ENCODE measurements at regions not wholly inside any gene's neighbourhood (a gene's known extent, or its start where the extent isn't known, plus 50 kb on each side); places are given as distances from the start of the nearest gene placed in this dataset.

DNA sequence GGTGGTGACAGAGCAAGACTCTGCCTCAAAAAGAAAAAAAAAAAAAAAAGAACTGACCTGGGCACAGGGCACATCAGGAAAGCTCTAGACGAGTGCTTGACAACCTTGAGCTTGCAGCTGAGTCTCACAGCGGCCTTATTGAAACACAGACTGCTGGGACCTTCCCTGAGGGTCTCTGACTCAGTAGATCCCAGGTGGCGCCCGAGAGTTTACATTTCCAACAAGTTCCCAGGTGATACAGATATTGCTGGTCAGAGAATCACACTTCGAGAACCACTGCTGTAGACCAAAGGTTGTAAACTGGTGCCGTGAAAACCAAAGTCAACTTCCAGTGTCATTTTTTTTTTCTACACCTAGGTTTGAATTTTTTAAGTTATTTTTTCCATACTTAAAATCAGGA lies 573.2 kb upstream of the MDFIC2 start:
- no peaks in the 10 kb centered on the region for H3K36me3 ChIP-seq (ENCODE audit: insufficient read depth, low read length, poor library complexity, severe bottlenecking)
- BruUV-seq (replicated peaks), result no TSS peak
- DNase-seq (ENCODE audit: low spot score), result no peak
- intact Hi-C loops (cut with micrococcal nuclease; ENCODE audit: unreplicated experiment), result no loop called here
- no peaks in the 10 kb centered on the region for H3K4me1 ChIP-seq (ENCODE audit: insufficient read depth, low read length, poor library complexity, severe bottlenecking)
- POLR2A ChIA-PET (ENCODE audit: low non-redundant PET), result no interaction called here
- H3K27me3 ChIP-seq (replicated peaks; ENCODE audit: insufficient read depth, low read depth, low read length, poor library complexity), result no peaks in the 10 kb centered on the region
- CTCF ChIA-PET, result no interaction called here
- no peak for TF ChIP-seq CTCF (conservative IDR thresholded peaks at IDR 0.05; ENCODE audit: low read depth, low read length)
- TF ChIP-seq EZH2 (IDR thresholded peaks at IDR 0.05; ENCODE audit: borderline replicate concordance, low read depth, low read length, poor library complexity, severe bottlenecking), result no peak
- no peak overlapping the region for H3K4me3 ChIP-seq (ENCODE audit: low read depth, low read length, poor library complexity, severe bottlenecking)
- H3K27ac ChIP-seq (ENCODE audit: low read depth, low read length, poor library complexity, severe bottlenecking), result no peak overlapping the region
- no peaks in the 10 kb centered on the region for H3K9me3 ChIP-seq (ENCODE audit: low read depth, low read length, poor library complexity, severe bottlenecking)

DNA sequence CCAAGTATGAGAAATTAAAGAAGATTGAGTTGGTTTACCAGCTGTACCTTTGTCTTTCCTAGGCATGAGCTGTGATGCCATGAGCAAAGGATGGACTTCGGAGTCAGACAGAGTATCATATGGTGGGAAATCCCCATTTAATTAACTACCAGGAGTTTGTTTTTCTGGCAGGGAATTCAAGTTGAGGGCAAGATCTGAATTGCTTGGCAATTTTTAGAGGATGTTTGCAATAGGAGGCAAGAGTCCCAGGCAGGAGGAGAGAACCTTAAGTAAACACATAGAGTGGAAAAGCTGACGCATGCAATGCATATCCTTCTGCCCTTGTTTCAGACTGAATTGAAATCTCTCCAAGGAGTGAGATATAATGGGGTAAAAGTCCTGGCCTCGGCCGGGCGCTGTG lies 569.7 kb upstream of the MDFIC2 start:
- no peaks in the 10 kb centered on the region for H3K4me1 ChIP-seq (ENCODE audit: insufficient read depth, low read length, poor library complexity, severe bottlenecking)
- no peaks in the 10 kb centered on the region for H3K9me3 ChIP-seq (ENCODE audit: low read depth, low read length, poor library complexity, severe bottlenecking)
- POLR2A ChIA-PET (ENCODE audit: low non-redundant PET), result no interaction called here
- H3K27ac ChIP-seq (ENCODE audit: low read depth, low read length, poor library complexity, severe bottlenecking), result no peak overlapping the region
- TF ChIP-seq CTCF (conservative IDR thresholded peaks at IDR 0.05; ENCODE audit: low read depth, low read length) (no peak), EZH2 (IDR thresholded peaks at IDR 0.05; ENCODE audit: borderline replicate concordance, low read depth, low read length, poor library complexity, severe bottlenecking) (no peak)
- DNase-seq (ENCODE audit: low spot score), result no peak
- H3K27me3 ChIP-seq (replicated peaks; ENCODE audit: insufficient read depth, low read depth, low read length, poor library complexity), result no peaks in the 10 kb centered on the region
- intact Hi-C loops (cut with micrococcal nuclease; ENCODE audit: unreplicated experiment), result no loop called here
- BruUV-seq (replicated peaks), result no TSS peak
- H3K36me3 ChIP-seq (ENCODE audit: insufficient read depth, low read length, poor library complexity, severe bottlenecking), result no peaks in the 10 kb centered on the region
- CTCF ChIA-PET, result no interaction called here
- H3K4me3 ChIP-seq (ENCODE audit: low read depth, low read length, poor library complexity, severe bottlenecking), result no peak overlapping the region

GRCh38 chr3:70880421-70880820 lies 568.0 kb upstream of the MDFIC2 start:
- no peak overlapping the region for H3K4me3 ChIP-seq (ENCODE audit: low read depth, low read length, poor library complexity, severe bottlenecking)
- H3K4me1 ChIP-seq (ENCODE audit: insufficient read depth, low read length, poor library complexity, severe bottlenecking), result no peaks in the 10 kb centered on the region
- no peaks in the 10 kb centered on the region for H3K9me3 ChIP-seq (ENCODE audit: low read depth, low read length, poor library complexity, severe bottlenecking)
- CTCF ChIA-PET, result no interaction called here
- no peak for DNase-seq (ENCODE audit: low spot score)
- POLR2A ChIA-PET (ENCODE audit: low non-redundant PET), result no interaction called here
- TF ChIP-seq CTCF (conservative IDR thresholded peaks at IDR 0.05; ENCODE audit: low read depth, low read length), result no peak
- H3K27ac ChIP-seq (ENCODE audit: low read depth, low read length, poor library complexity, severe bottlenecking), result no peak overlapping the region
- BruUV-seq (replicated peaks), result no TSS peak
- H3K27me3 ChIP-seq (replicated peaks; ENCODE audit: insufficient read depth, low read depth, low read length, poor library complexity), result no peaks in the 10 kb centered on the region
- intact Hi-C loops (cut with micrococcal nuclease; ENCODE audit: unreplicated experiment), result no loop called here
- H3K36me3 ChIP-seq (ENCODE audit: insufficient read depth, low read length, poor library complexity, severe bottlenecking), result no peaks in the 10 kb centered on the region
